K562 (cell line): ENCODE measurements at regions not wholly inside any gene's neighbourhood (a gene's known extent, or its start where the extent isn't known, plus 50 kb on each side); places are given as distances from the start of the nearest gene placed in this dataset.

Source experiments
- ATAC-seq: fragments of 200-7000 bp; cut with Tn5 transposase; 3 replicates; pipeline ENCODE4 v1.9.1; 2020; ENCODE audit warnings: moderate library complexity
- BruUV-seq: library from RNA; stranded (reverse); fragments of 400-500 nt; replicated peaks from 2 replicates; lab custom pipeline; 2021; lab: Mats Ljungman, UMichigan
- CTCF ChIA-PET: fragments of 300-600 bp; formaldehyde crosslinking; extraction: SDS; loops from one replicate; lab custom pipeline; 2021; ENCODE audit warnings: low intra/inter-chr PET ratio; lab: Yijun Ruan, JAX
- POLR2A ChIA-PET: fragments of 300-600, 350-650 bp; sonication (Branson Sonifier 250); formaldehyde crosslinking; extraction: SDS; loops from one replicate; lab custom pipeline; 2021; ENCODE audit warnings: antibody characterized with exemption, inconsistent platforms; lab: Yijun Ruan, JAX
- DNase-seq, 4 experiments: peaks; one replicate each; pipeline versions ENCODE4 v3.0.0 to v3.0.0-alpha.2; 2011 to 2018; ENCODE audit warnings: low spot score in 3 of 4, mixed read lengths in 3 of 4; ENCODE audit errors: extremely low read depth in 1 of 4
- FAIRE-seq: peaks from 2 replicates; lab custom pipeline; 2011; peaks lifted over from hg19 to GRCh38; lab: Jason Lieb, UNC
- H2AFZ ChIP-seq: 2 replicates; pipeline ENCODE4 v1.6.0; 2011; ENCODE audit warnings: low read depth, low read length, control low read depth, inconsistent platforms
- H3K27ac ChIP-seq: fragments of 200-600 bp; 3 replicates; pipeline ENCODE4 v1.8.0; 2011; ENCODE audit warnings: low read depth, mild to moderate bottlenecking, control low read depth, inconsistent platforms, low read length, moderate library complexity, mixed read lengths; ENCODE audit errors: extremely low read depth
- H3K27me3 ChIP-seq, 2 experiments: fragments of 300-600 bp in 1 of 2; 2 replicates in 1 of 2; 3 replicates in 1 of 2; pipeline versions ENCODE4 v1.6.0 to v1.8.0; 2011; ENCODE audit warnings: inconsistent platforms in 2 of 2, low read length in 2 of 2, mild to moderate bottlenecking in 1 of 2, mixed read lengths in 1 of 2, moderate library complexity in 1 of 2; ENCODE audit not compliant: control insufficient read depth in 2 of 2, insufficient read depth in 2 of 2
- H3K36me3 ChIP-seq: fragments of 300-600 bp; 3 replicates; pipeline ENCODE4 v1.8.0; 2011; ENCODE audit warnings: mild to moderate bottlenecking, low read length, inconsistent platforms; ENCODE audit not compliant: control insufficient read depth, insufficient read depth
- H3K4me1 ChIP-seq, 2 experiments: fragments of 200-600 bp in 1 of 2; replicated peaks in 1 of 2; 2 replicates in 1 of 2; 3 replicates in 1 of 2; pipeline versions ENCODE4 v1.5.1 to v1.8.0; 2011; ENCODE audit warnings: inconsistent platforms in 2 of 2, low read length in 2 of 2, mild to moderate bottlenecking in 1 of 2, mixed read lengths in 1 of 2, moderate library complexity in 1 of 2; ENCODE audit not compliant: control insufficient read depth in 2 of 2, insufficient read depth in 2 of 2
- H3K4me2 ChIP-seq: 2 replicates; pipeline ENCODE4 v1.6.1; 2011; ENCODE audit warnings: low read length, control low read depth, inconsistent platforms, mixed read lengths; ENCODE audit not compliant: insufficient read depth
- H3K4me3 ChIP-seq: fragments of 200-600 bp; sonication (generic), shearing (Covaris generic); 2 replicates; pipeline ENCODE4 v1.5.1; 2016; ENCODE audit warnings: control low read depth, inconsistent platforms
- H3K79me2 ChIP-seq: fragments of 200-600 bp; 3 replicates; pipeline ENCODE4 v1.8.0; 2011; ENCODE audit warnings: low read length, inconsistent platforms; ENCODE audit not compliant: control insufficient read depth, insufficient read depth
- H3K9ac ChIP-seq, 2 experiments: 2 replicates each; pipeline versions ENCODE4 v1.6.0 to v1.6.1; 2011; ENCODE audit warnings: low read depth in 2 of 2, low read length in 2 of 2, control low read depth in 1 of 2, inconsistent platforms in 1 of 2, mild to moderate bottlenecking in 1 of 2, mixed read lengths in 1 of 2; ENCODE audit not compliant: insufficient read depth in 1 of 2
- H3K9me1 ChIP-seq: one replicate; pipeline ENCODE4 v1.6.0; 2011; ENCODE audit warnings: inconsistent platforms, mild to moderate bottlenecking, low read length, moderate library complexity; ENCODE audit not compliant: control insufficient read depth, insufficient read depth
- H3K9me3 ChIP-seq: replicated peaks from 2 replicates; pipeline ENCODE4 v1.5.1; 2011; ENCODE audit warnings: low read depth, low read length, inconsistent platforms; ENCODE audit not compliant: control insufficient read depth, insufficient read depth
- H4K20me1 ChIP-seq: replicated peaks from 2 replicates; pipeline ENCODE4 v1.6.1; 2011; ENCODE audit warnings: low read length, inconsistent platforms, mixed read lengths; ENCODE audit not compliant: control insufficient read depth, insufficient read depth
- ATF7 ChIP-seq: fragments of 450-650 bp; IDR thresholded peaks from 2 replicates; pipeline ENCODE4 v1.7.1; 2014; ENCODE audit warnings: mild to moderate bottlenecking, moderate library complexity
- DEAF1 ChIP-seq: fragments of 450-650 bp; formaldehyde crosslinking; IDR thresholded peaks from 2 replicates; pipeline ENCODE4 v1.4.0; 2020; ENCODE audit warnings: mild to moderate bottlenecking, moderate library complexity
- ELK1 ChIP-seq: sonication (generic); formaldehyde crosslinking; IDR thresholded peaks from 2 replicates; pipeline ENCODE4 v1.8.1; 2022; ENCODE audit warnings: missing genetic modification reagents
- HDAC3 ChIP-seq: fragments of 450-650 bp; IDR thresholded peaks from 2 replicates; pipeline ENCODE4 v1.6.1; 2018; ENCODE audit warnings: borderline replicate concordance, mild to moderate bottlenecking, moderate library complexity; ENCODE audit not compliant: partially characterized antibody
- HDAC6 ChIP-seq: IDR thresholded peaks from 2 replicates; pipeline ENCODE4 v1.6.1; 2012; ENCODE audit warnings: low read depth, mild to moderate bottlenecking, control low read depth, inconsistent platforms, low read length, moderate library complexity
- HSF4 ChIP-seq: fragments of 250-450 bp; sonication (Bioruptor Pico); IDR thresholded peaks from 2 replicates; pipeline ENCODE4 v2.1.2; 2022; ENCODE audit warnings: mild to moderate bottlenecking, moderate library complexity, borderline replicate concordance
- KAT2B ChIP-seq: IDR thresholded peaks from one replicate; pipeline ENCODE4 v1.6.1; 2012; ENCODE audit warnings: low read depth, mild to moderate bottlenecking, control low read depth, inconsistent platforms, low read length, moderate library complexity
- KAT8 ChIP-seq: fragments of 450-650 bp; IDR thresholded peaks from 2 replicates; pipeline ENCODE4 v1.6.1; 2016; ENCODE audit warnings: low read depth, mild to moderate bottlenecking
- MED1 ChIP-seq: sonication (generic); formaldehyde crosslinking; IDR thresholded peaks from 2 replicates; pipeline ENCODE4 v1.8.1; 2023; ENCODE audit warnings: missing genetic modification reagents, borderline replicate concordance
- SETDB1 ChIP-seq: IDR thresholded peaks from one replicate; pipeline ENCODE4 v1.6.1; 2012; ENCODE audit warnings: low read length, control low read depth, inconsistent platforms
- SP2 ChIP-seq: IDR thresholded peaks from 2 replicates; pipeline ENCODE4 v1.6.1; 2011; ENCODE audit warnings: mild to moderate bottlenecking, low read depth, low read length, moderate library complexity; ENCODE audit not compliant: poor library complexity, severe bottlenecking; ENCODE audit errors: extremely low read depth
- TEAD2 ChIP-seq: fragments of 450-650 bp; IDR thresholded peaks from 2 replicates; pipeline ENCODE4 v1.6.1; 2016; ENCODE audit warnings: missing genetic modification characterization, control low read depth, missing compliant biosample characterization
- TGIF2 ChIP-seq: sonication (generic); formaldehyde crosslinking; IDR thresholded peaks from 2 replicates; pipeline ENCODE4 v1.8.1; 2022; ENCODE audit warnings: mild to moderate bottlenecking, missing genetic modification reagents, moderate library complexity
- THRB ChIP-seq: fragments of 450-650 bp; formaldehyde crosslinking; conservative IDR thresholded peaks from 2 replicates; pipeline ENCODE4 v1.4.0; 2022; ENCODE audit warnings: mild to moderate bottlenecking, missing genetic modification characterization
- TRIM24 ChIP-seq, 2 experiments: fragments of 450-650 bp; IDR thresholded peaks; 2 replicates each; pipeline ENCODE4 v1.6.1; 2016
- ZC3H4 ChIP-seq: sonication (generic); formaldehyde crosslinking; IDR thresholded peaks from 2 replicates; pipeline ENCODE4 v1.9.0; 2021; ENCODE audit warnings: missing genetic modification reagents, borderline replicate concordance
- ZKSCAN3 ChIP-seq: fragments of 250-450 bp; sonication (Bioruptor Pico); IDR thresholded peaks from 2 replicates; pipeline ENCODE4 v1.4.0; 2020
- ZNF12 ChIP-seq: sonication (generic); formaldehyde crosslinking; IDR thresholded peaks from 2 replicates; pipeline ENCODE4 v1.4.0; 2020; ENCODE audit warnings: mild to moderate bottlenecking, missing genetic modification reagents
- ZNF174 ChIP-seq: fragments of 250-450 bp; sonication (Bioruptor Pico); IDR thresholded peaks from 2 replicates; pipeline ENCODE4 v1.4.0; 2020; ENCODE audit warnings: mild to moderate bottlenecking
- WGBS: fragments of 100-300 bp; shearing (Covaris generic); methylation state at CpG from one replicate; pipeline ENCODE4 v1.1.6; 2016; ENCODE audit warnings: low coverage, mixed read lengths; ENCODE audit not compliant: insufficient coverage; ENCODE audit errors: missing lambda C conversion rate; 5-methylcytosine and 5-hydroxymethylcytosine counted together
- in situ Hi-C: fragments of 300-500 bp; cut with MboI; formaldehyde crosslinking; loops from 4 replicates; pipeline ENCODE4 v1.15.0; 2018; ENCODE audit warnings: inconsistent platforms, mixed read lengths
- intact Hi-C: fragments of 100-400 bp; cut with micrococcal nuclease; formaldehyde crosslinking; loops from 2 replicates; pipeline ENCODE4 v1.14.2; 2022

GRCh38 chr13:80011448-80012212, 329.3 kb downstream of the SPRY2 start (continued):
- TF ChIP-seq KAT2B, result no peak
- no peak for TF ChIP-seq SETDB1
- TF ChIP-seq THRB (CRISPR knock-in tag), result no peak
- TF ChIP-seq SP2, result no peak
- no peak for TF ChIP-seq HDAC6

GRCh38 chr13:80010846-80011245, 330.1 kb downstream of the SPRY2 start:
- Histone ChIP-seq H3K27ac (no peak overlapping the region), H3K9me3 (no peaks in the 10 kb centered on the region), H4K20me1 (no peaks in the 10 kb centered on the region), H3K4me3 (no peak overlapping the region), H2AFZ (no peak overlapping the region), H3K9me1 (no peaks in the 10 kb centered on the region), H3K4me1 (no peaks in the 10 kb centered on the region; a peak in 1 of 5 replicates), H3K9ac (no peak overlapping the region), H3K27me3 (no peaks in the 10 kb centered on the region), H3K36me3 (no peaks in the 10 kb centered on the region), H3K79me2 (no peaks in the 10 kb centered on the region), H3K4me2 (no peak overlapping the region)
- no TSS peak for BruUV-seq
- POLR2A ChIA-PET, result no interaction called here
- CTCF ChIA-PET, result no interaction called here
- intact Hi-C loops (no loop called here), in situ Hi-C loops (no loop called here)
- ATAC-seq (no peak), DNase-seq (no peak), FAIRE-seq (no peak)
- WGBS, result 0% methylated on average over 4 of the region's 4 CpGs
- TF ChIP-seq ZKSCAN3 (CRISPR knock-in tag) (no peak), HDAC3 (no peak), HSF4 (CRISPR knock-in tag) (no peak), ZNF174 (CRISPR knock-in tag) (no peak), MED1 (CRISPR knock-in tag) (no peak), HDAC6 (no peak), TEAD2 (tag) (no peak), ELK1 (no peak), ZNF12 (CRISPR knock-in tag) (no peak), TRIM24 (IDR thresholded peaks at IDR 0.05) (no peak), KAT8 (no peak), TGIF2 (CRISPR knock-in tag) (no peak), ZC3H4 (CRISPR knock-in tag) (no peak), ATF7 (no peak), DEAF1 (CRISPR knock-in tag) (no peak)
